EH (cell line): ENCODE measurements at regions not wholly inside any gene's neighbourhood (a gene's known extent, or its start where the extent isn't known, plus 50 kb on each side); places are given as distances from the start of the nearest gene placed in this dataset.
"Not testable (repeated sequence)": the region's sequence is repeated elsewhere in the genome, so short reads cannot be mapped to it uniquely, and the experiment has no call there.

ENCODE experiments used
- DNase-seq: peaks from one replicate; pipeline ENCODE4 v3.0.0-alpha.2; 2015; ENCODE audit warnings: low read depth

- no peak for DNase-seq
Measured at GRCh38 chr14:104481323-104481722, 98.2 kb upstream of the C14orf180 start.

GRCh38 chr14:104482017-104482416 is 97.5 kb upstream of the C14orf180 start:
- not testable (repeated sequence) for DNase-seq

- no peak for DNase-seq
Measured at GRCh38 chr14:104486222-104486923, 93.2 kb upstream of the C14orf180 start.

GRCh38 chr14:104494483-104494882 is 85.1 kb upstream of the C14orf180 start:
- no peak for DNase-seq

GRCh38 chr14:104496095-104496494 is 83.5 kb upstream of the C14orf180 start:
- DNase-seq, result no peak

- no peak for DNase-seq
Measured at GRCh38 chr14:104499784-104500760, 79.5 kb upstream of the C14orf180 start.

GRCh38 chr14:104502060-104502459 is 77.5 kb upstream of the C14orf180 start:
- no peak for DNase-seq

GRCh38 chr14:104503691-104504090 is 75.9 kb upstream of the C14orf180 start:
- DNase-seq, result no peak

GRCh38 chr14:104504172-104504735 is 75.3 kb upstream of the C14orf180 start:
- DNase-seq, result no peak

GRCh38 chr14:104505085-104506074 is 74.2 kb upstream of the C14orf180 start:
- no peak for DNase-seq

- DNase-seq, result no peak
Measured at GRCh38 chr14:104506461-104507253, 72.9 kb upstream of the C14orf180 start.

GRCh38 chr14:104507443-104507842 is 72.1 kb upstream of the C14orf180 start:
- DNase-seq, result no peak

GRCh38 chr14:104509673-104510072 is 69.9 kb upstream of the C14orf180 start:
- no peak for DNase-seq

- DNase-seq, result no peak
Measured at GRCh38 chr14:104510216-104510615, 69.3 kb upstream of the C14orf180 start.

- DNase-seq, result no peak
Measured at GRCh38 chr14:104510794-104511611, 68.6 kb upstream of the C14orf180 start.

GRCh38 chr14:104512061-104512460 is 67.5 kb upstream of the C14orf180 start:
- no peak for DNase-seq

- no peak for DNase-seq
Measured at GRCh38 chr14:104512771-104513640, 66.6 kb upstream of the C14orf180 start.

- no peak for DNase-seq
Measured at GRCh38 chr14:104513641-104514046, 65.9 kb upstream of the C14orf180 start.
